ENCODE measurements at regions not wholly inside any gene's neighbourhood (a gene's known extent, or its start where the extent isn't known, plus 50 kb on each side); places are given as distances from the start of the nearest gene placed in this dataset.

GRCh38 chr12:89799316-89799715 lies 90.7 kb upstream of the ATP2B1 start:
- Histone ChIP-seq H3K4me3 (ENCODE audit: low read length) (no peak overlapping the region), H3K36me3 (ENCODE audit: control insufficient read depth in 2 of 3, insufficient read depth in 3 of 3, low read length in 3 of 3) (no peaks in the 10 kb centered on the region), H3K4me1 (ENCODE audit: control insufficient read depth in 2 of 2, insufficient read depth in 2 of 2, low read length in 2 of 2) (no peaks in the 10 kb centered on the region), H3K27ac (ENCODE audit: low read depth, low read length) (no peak overlapping the region), H3K27me3 (ENCODE audit: control insufficient read depth in 2 of 2, insufficient read depth in 2 of 2, low read length in 2 of 2) (no peaks in the 10 kb centered on the region), H3K9me3 (ENCODE audit: control insufficient read depth in 2 of 3, low read length in 3 of 3) (no peaks in the 10 kb centered on the region)
- intact Hi-C loops (cut with micrococcal nuclease) = no loop called here
- Mint-ChIP-seq H3K27ac (no peak overlapping the region), H3K4me3 (no peak overlapping the region), H3K9me3 (peaks cover 0 to 3% (median 0%) of the 10 kb centered on the region in 11 donors), H3K4me1 (peaks cover 0 to 4% (median 0%) of the 10 kb centered on the region in 7 donors), H3K27me3 (no peaks in the 10 kb centered on the region), H3K36me3 (no peaks in the 10 kb centered on the region)
- DNase-seq (no peak), ATAC-seq (no peak)
- CTCF ChIA-PET = no interaction called here
- POLR2A ChIA-PET = no interaction called here

- Mint-ChIP-seq H3K36me3 (no peaks in the 10 kb centered on the region), H3K27ac (no peak overlapping the region), H3K9me3 (peaks cover 0 to 3% (median 0%) of the 10 kb centered on the region in 11 donors), H3K27me3 (no peaks in the 10 kb centered on the region), H3K4me3 (no peak overlapping the region), H3K4me1 (peaks cover 0 to 4% (median 0%) of the 10 kb centered on the region in 7 donors)
- intact Hi-C loops (cut with micrococcal nuclease) = no loop called here
- H3K9me3 ChIP-seq (ENCODE audit: control insufficient read depth in 2 of 3, low read length in 3 of 3) = no peaks in the 10 kb centered on the region
- ATAC-seq (no peak), DNase-seq (no peak)
- ChIA-PET POLR2A (no interaction called here), CTCF (no interaction called here)
- H3K4me1 ChIP-seq (ENCODE audit: control insufficient read depth in 2 of 2, insufficient read depth in 2 of 2, low read length in 2 of 2) = no peaks in the 10 kb centered on the region
- no peaks in the 10 kb centered on the region for H3K36me3 ChIP-seq (ENCODE audit: control insufficient read depth in 2 of 3, insufficient read depth in 3 of 3, low read length in 3 of 3)
- H3K27me3 ChIP-seq (ENCODE audit: control insufficient read depth in 2 of 2, insufficient read depth in 2 of 2, low read length in 2 of 2) = no peaks in the 10 kb centered on the region
- no peak overlapping the region for H3K27ac ChIP-seq (ENCODE audit: low read depth, low read length)
- H3K4me3 ChIP-seq (ENCODE audit: low read length) = no peak overlapping the region
These were observed 88.8 kb upstream of the ATP2B1 start for GRCh38 chr12:89797436-89797835.

- intact Hi-C loops (cut with micrococcal nuclease) = no loop called here
- Histone ChIP-seq H3K4me1 (ENCODE audit: control insufficient read depth in 2 of 2, insufficient read depth in 2 of 2, low read length in 2 of 2) (no peaks in the 10 kb centered on the region), H3K36me3 (ENCODE audit: control insufficient read depth in 2 of 3, insufficient read depth in 3 of 3, low read length in 3 of 3) (no peaks in the 10 kb centered on the region), H3K4me3 (ENCODE audit: low read length) (no peak overlapping the region), H3K27me3 (ENCODE audit: control insufficient read depth in 2 of 2, insufficient read depth in 2 of 2, low read length in 2 of 2) (no peaks in the 10 kb centered on the region), H3K27ac (ENCODE audit: low read depth, low read length) (no peak overlapping the region), H3K9me3 (ENCODE audit: control insufficient read depth in 2 of 3, low read length in 3 of 3) (no peaks in the 10 kb centered on the region)
- no peaks in the 10 kb centered on the region for H3K36me3 Mint-ChIP-seq
- peaks cover 0 to 3% (median 0%) of the 10 kb centered on the region in 11 donors for H3K9me3 Mint-ChIP-seq
- peaks cover 0 to 4% (median 0%) of the 10 kb centered on the region in 7 donors for H3K4me1 Mint-ChIP-seq
- no peak overlapping the region for H3K4me3 Mint-ChIP-seq
- H3K27me3 Mint-ChIP-seq = no peaks in the 10 kb centered on the region
- ATAC-seq = no peak
- no peak for DNase-seq
- H3K27ac Mint-ChIP-seq = no peak overlapping the region
- ChIA-PET POLR2A (no interaction called here), CTCF (no interaction called here)
These were observed 88.3 kb upstream of the ATP2B1 start for GRCh38 chr12:89796798-89797382.

- no peak overlapping the region for H3K27ac ChIP-seq (ENCODE audit: low read depth, low read length)
- intact Hi-C loops (cut with micrococcal nuclease) = no loop called here
- H3K4me1 Mint-ChIP-seq = peaks cover 2 to 8% (median 4%) of the 10 kb centered on the region in 7 donors
- POLR2A ChIA-PET = no interaction called here
- CTCF ChIA-PET = no interaction called here
- no peak for DNase-seq
- no peaks in the 10 kb centered on the region for H3K36me3 ChIP-seq (ENCODE audit: control insufficient read depth in 2 of 3, insufficient read depth in 3 of 3, low read length in 3 of 3)
- H3K27me3 ChIP-seq (ENCODE audit: control insufficient read depth in 2 of 2, insufficient read depth in 2 of 2, low read length in 2 of 2) = no peaks in the 10 kb centered on the region
- H3K9me3 Mint-ChIP-seq = peaks cover 0 to 3% (median 0%) of the 10 kb centered on the region in 11 donors
- no peaks in the 10 kb centered on the region for H3K9me3 ChIP-seq (ENCODE audit: control insufficient read depth in 2 of 3, low read length in 3 of 3)
- no peaks in the 10 kb centered on the region for H3K27me3 Mint-ChIP-seq
- H3K4me3 ChIP-seq (ENCODE audit: low read length) = no peak overlapping the region
- ATAC-seq = no peak
- no peaks in the 10 kb centered on the region for H3K36me3 Mint-ChIP-seq
- H3K27ac Mint-ChIP-seq = no peak overlapping the region
- H3K4me3 Mint-ChIP-seq = no peak overlapping the region
- no peaks in the 10 kb centered on the region for H3K4me1 ChIP-seq (ENCODE audit: control insufficient read depth in 2 of 2, insufficient read depth in 2 of 2, low read length in 2 of 2)
These were observed 85.3 kb upstream of the ATP2B1 start for GRCh38 chr12:89793946-89794345.

GRCh38 chr12:89791286-89791685 lies 82.6 kb upstream of the ATP2B1 start:
- Mint-ChIP-seq H3K27ac (peak overlapping the region in 1 of 9 donors; percentile 10), H3K4me1 (peaks cover 1 to 8% (median 4%) of the 10 kb centered on the region in 7 donors), H3K36me3 (peaks cover 0 to 11% (median 1%) of the 10 kb centered on the region in 5 donors), H3K4me3 (no peak overlapping the region), H3K27me3 (no peaks in the 10 kb centered on the region), H3K9me3 (peaks cover 0 to 21% (median 10%) of the 10 kb centered on the region in 11 donors)
- POLR2A ChIA-PET = no interaction called here
- Histone ChIP-seq H3K27me3 (ENCODE audit: control insufficient read depth in 2 of 2, insufficient read depth in 2 of 2, low read length in 2 of 2) (no peaks in the 10 kb centered on the region), H3K4me1 (ENCODE audit: control insufficient read depth in 2 of 2, insufficient read depth in 2 of 2, low read length in 2 of 2) (no peaks in the 10 kb centered on the region), H3K9me3 (ENCODE audit: control insufficient read depth in 2 of 3, low read length in 3 of 3) (peaks cover 0 to 3% (median 0%) of the 10 kb centered on the region in 3 experiments), H3K27ac (ENCODE audit: low read depth, low read length) (no peak overlapping the region), H3K4me3 (ENCODE audit: low read length) (no peak overlapping the region), H3K36me3 (ENCODE audit: control insufficient read depth in 2 of 3, insufficient read depth in 3 of 3, low read length in 3 of 3) (no peaks in the 10 kb centered on the region)
- no peak for DNase-seq
- intact Hi-C loops (cut with micrococcal nuclease) = no loop called here
- no peak for ATAC-seq
- CTCF ChIA-PET = no interaction called here

- Mint-ChIP-seq H3K4me3 (peak overlapping the region in 2 of 10 donors; percentile 50 to 56), H3K36me3 (peaks cover 0 to 21% (median 10%) of the 10 kb centered on the region in 5 donors), H3K27me3 (no peaks in the 10 kb centered on the region), H3K4me1 (peaks cover 1 to 8% (median 4%) of the 10 kb centered on the region in 7 donors), H3K9me3 (peaks cover 4 to 35% (median 15%) of the 10 kb centered on the region in 11 donors), H3K27ac (no peak overlapping the region)
- ATAC-seq = peak; percentile 87
- H3K36me3 ChIP-seq (ENCODE audit: control insufficient read depth in 2 of 3, insufficient read depth in 3 of 3, low read length in 3 of 3) = no peaks in the 10 kb centered on the region
- H3K4me3 ChIP-seq (ENCODE audit: low read length) = no peak overlapping the region
- DNase-seq = no peak
- CTCF ChIA-PET = no interaction called here
- H3K27ac ChIP-seq (ENCODE audit: low read depth, low read length) = no peak overlapping the region
- POLR2A ChIA-PET = no interaction called here
- intact Hi-C loops (cut with micrococcal nuclease) = no loop called here
- peaks cover 0 to 3% (median 0%) of the 10 kb centered on the region in 3 experiments for H3K9me3 ChIP-seq (ENCODE audit: control insufficient read depth in 2 of 3, low read length in 3 of 3)
- no peaks in the 10 kb centered on the region for H3K4me1 ChIP-seq (ENCODE audit: control insufficient read depth in 2 of 2, insufficient read depth in 2 of 2, low read length in 2 of 2)
- H3K27me3 ChIP-seq (ENCODE audit: control insufficient read depth in 2 of 2, insufficient read depth in 2 of 2, low read length in 2 of 2) = no peaks in the 10 kb centered on the region
These were observed 81.2 kb upstream of the ATP2B1 start for GRCh38 chr12:89789862-89790261.

GRCh38 chr12:89787763-89788162 lies 79.1 kb upstream of the ATP2B1 start:
- Mint-ChIP-seq H3K4me3 (no peak overlapping the region), H3K27me3 (no peaks in the 10 kb centered on the region), H3K9me3 (peaks cover 4 to 36% (median 18%) of the 10 kb centered on the region in 11 donors), H3K36me3 (peaks cover 0 to 21% (median 10%) of the 10 kb centered on the region in 5 donors), H3K27ac (no peak overlapping the region), H3K4me1 (peaks cover 1 to 8% (median 4%) of the 10 kb centered on the region in 7 donors)
- Histone ChIP-seq H3K9me3 (ENCODE audit: control insufficient read depth in 2 of 3, low read length in 3 of 3) (peaks cover 0 to 3% (median 0%) of the 10 kb centered on the region in 3 experiments), H3K4me3 (ENCODE audit: low read length) (no peak overlapping the region), H3K4me1 (ENCODE audit: control insufficient read depth in 2 of 2, insufficient read depth in 2 of 2, low read length in 2 of 2) (no peaks in the 10 kb centered on the region), H3K36me3 (ENCODE audit: control insufficient read depth in 2 of 3, insufficient read depth in 3 of 3, low read length in 3 of 3) (no peaks in the 10 kb centered on the region), H3K27me3 (ENCODE audit: control insufficient read depth in 2 of 2, insufficient read depth in 2 of 2, low read length in 2 of 2) (no peaks in the 10 kb centered on the region), H3K27ac (ENCODE audit: low read depth, low read length) (no peak overlapping the region)
- ATAC-seq = no peak
- intact Hi-C loops (cut with micrococcal nuclease) = no loop called here
- ChIA-PET POLR2A (no interaction called here), CTCF (no interaction called here)
- no peak for DNase-seq

All from naive thymus-derived CD4-positive, alpha-beta T cell (primary cell).